ENCODE measurements at regions not wholly inside any gene's neighbourhood (a gene's known extent, or its start where the extent isn't known, plus 50 kb on each side); places are given as distances from the start of the nearest gene placed in this dataset.

DNA sequence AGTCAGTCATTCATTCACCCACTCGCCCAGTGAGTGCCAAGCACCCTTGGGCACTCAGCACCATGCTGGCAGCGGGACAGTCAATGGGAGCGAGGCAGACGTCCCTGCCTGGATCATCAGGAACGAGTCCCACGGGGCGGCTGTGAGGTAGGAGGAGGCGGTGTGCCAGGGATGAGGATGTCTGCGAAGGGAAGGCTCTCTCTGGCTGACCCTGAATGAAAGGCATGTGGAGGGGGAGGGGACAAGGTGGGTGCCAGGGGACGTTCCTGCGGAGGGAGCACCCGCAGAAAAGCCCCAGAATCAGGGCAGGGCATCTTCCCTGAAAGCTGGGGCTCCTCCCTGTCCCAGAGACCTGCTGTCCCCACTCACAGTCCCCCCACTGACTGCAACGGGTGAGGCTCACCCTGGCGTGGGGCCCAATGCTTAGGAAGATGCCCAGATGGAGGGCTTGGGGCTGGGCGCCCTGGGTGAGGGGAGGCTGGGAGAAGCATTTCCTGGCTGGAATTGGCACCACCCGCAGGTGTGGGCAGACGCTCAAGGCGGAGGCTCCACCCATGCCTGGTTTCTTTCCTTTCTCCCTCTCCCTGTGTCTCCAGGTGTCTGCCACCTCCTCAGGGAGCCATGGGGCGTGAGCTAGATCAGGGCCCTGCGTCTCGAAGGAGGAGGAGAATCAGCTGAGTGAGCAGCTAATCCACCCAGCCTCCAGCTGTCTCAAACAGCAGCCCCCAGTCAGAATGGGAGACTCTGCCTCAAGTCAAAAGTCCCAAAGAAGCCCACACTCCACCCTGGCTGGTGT lies 179.0 kb upstream of the PPP1R26 start:
- TF ChIP-seq, protein P1, sequence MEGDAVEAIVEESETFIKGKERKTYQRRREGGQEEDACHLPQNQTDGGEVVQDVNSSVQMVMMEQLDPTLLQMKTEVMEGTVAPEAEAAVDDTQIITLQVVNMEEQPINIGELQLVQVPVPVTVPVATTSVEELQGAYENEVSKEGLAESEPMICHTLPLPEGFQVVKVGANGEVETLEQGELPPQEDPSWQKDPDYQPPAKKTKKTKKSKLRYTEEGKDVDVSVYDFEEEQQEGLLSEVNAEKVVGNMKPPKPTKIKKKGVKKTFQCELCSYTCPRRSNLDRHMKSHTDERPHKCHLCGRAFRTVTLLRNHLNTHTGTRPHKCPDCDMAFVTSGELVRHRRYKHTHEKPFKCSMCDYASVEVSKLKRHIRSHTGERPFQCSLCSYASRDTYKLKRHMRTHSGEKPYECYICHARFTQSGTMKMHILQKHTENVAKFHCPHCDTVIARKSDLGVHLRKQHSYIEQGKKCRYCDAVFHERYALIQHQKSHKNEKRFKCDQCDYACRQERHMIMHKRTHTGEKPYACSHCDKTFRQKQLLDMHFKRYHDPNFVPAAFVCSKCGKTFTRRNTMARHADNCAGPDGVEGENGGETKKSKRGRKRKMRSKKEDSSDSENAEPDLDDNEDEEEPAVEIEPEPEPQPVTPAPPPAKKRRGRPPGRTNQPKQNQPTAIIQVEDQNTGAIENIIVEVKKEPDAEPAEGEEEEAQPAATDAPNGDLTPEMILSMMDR (IDR thresholded peaks at IDR 0.05) = no peak
- TF ChIP-seq POLR2A (IDR thresholded peaks at IDR 0.05) (no peak), POLR2AphosphoS5 (IDR thresholded peaks at IDR 0.05) (no peak)

Data from breast epithelium (tissue), 3 donors.